ENCODE measurements at regions not wholly inside any gene's neighbourhood (a gene's known extent, or its start where the extent isn't known, plus 50 kb on each side); places are given as distances from the start of the nearest gene placed in this dataset.
"Not testable (repeated sequence)": the region's sequence is repeated elsewhere in the genome, so short reads cannot be mapped to it uniquely, and the experiment has no call there.

GRCh38 chr2:17206771-17207170 lies 311.5 kb downstream of the RAD51AP2 start:
- DNase-seq (ENCODE audit: extremely low read depth, low read depth): no peak

DNA sequence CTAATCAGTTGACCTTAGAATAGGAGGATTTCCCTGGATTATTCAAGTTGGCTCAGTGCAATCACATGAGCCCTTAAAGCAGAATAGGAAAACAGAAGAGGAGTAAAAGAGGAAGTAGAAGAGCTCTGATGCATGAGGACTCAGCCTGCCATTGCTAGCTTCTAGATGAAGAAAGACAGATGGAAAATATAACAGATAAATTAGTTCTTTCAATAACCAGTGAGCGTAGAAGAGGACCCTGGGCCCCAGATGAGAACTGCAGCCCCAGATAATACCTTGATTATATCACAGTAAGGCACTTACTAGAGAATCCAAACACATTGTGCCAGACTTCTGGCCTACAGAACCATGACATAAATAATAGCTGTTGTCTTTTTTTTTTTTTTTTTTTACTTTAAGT lies 314.0 kb downstream of the RAD51AP2 start:
- DNase-seq (ENCODE audit: extremely low read depth, low read depth): not testable (repeated sequence)

More at GRCh38 chr2:17206771-17207170, 311.5 kb downstream of the RAD51AP2 start:
- TF ChIP-seq, protein P1, sequence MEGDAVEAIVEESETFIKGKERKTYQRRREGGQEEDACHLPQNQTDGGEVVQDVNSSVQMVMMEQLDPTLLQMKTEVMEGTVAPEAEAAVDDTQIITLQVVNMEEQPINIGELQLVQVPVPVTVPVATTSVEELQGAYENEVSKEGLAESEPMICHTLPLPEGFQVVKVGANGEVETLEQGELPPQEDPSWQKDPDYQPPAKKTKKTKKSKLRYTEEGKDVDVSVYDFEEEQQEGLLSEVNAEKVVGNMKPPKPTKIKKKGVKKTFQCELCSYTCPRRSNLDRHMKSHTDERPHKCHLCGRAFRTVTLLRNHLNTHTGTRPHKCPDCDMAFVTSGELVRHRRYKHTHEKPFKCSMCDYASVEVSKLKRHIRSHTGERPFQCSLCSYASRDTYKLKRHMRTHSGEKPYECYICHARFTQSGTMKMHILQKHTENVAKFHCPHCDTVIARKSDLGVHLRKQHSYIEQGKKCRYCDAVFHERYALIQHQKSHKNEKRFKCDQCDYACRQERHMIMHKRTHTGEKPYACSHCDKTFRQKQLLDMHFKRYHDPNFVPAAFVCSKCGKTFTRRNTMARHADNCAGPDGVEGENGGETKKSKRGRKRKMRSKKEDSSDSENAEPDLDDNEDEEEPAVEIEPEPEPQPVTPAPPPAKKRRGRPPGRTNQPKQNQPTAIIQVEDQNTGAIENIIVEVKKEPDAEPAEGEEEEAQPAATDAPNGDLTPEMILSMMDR (IDR thresholded peaks at IDR 0.05; ENCODE audit: low read depth, low read length): no peak

- DNase-seq (ENCODE audit: extremely low read depth, low read depth): not testable (repeated sequence)
Observed at GRCh38 chr2:17202628-17203027, 315.6 kb downstream of the RAD51AP2 start.

DNA sequence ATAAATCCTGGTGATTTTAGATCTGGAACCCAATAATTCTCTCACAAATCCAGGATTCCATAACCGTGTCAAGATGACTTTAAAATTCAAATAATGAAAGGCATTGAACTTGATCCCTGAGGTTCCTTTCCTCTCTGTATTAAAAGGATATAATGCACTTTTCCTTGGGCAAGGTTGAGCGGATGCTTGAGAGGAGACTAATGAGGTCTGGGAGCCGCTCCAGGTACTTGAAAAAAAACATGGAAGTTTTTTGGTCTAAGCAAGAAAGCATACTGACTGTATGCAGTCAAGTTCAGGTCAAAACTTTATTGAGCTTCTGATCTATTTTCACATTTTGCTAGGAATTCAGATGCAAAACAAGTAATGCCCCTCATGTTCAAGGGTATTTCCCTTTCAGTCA lies 318.5 kb downstream of the RAD51AP2 start:
- no peak for DNase-seq (ENCODE audit: extremely low read depth, low read depth)
- TF ChIP-seq, protein P1 (IDR thresholded peaks at IDR 0.05; ENCODE audit: low read depth, low read length): no peak

GRCh38 chr2:17196380-17196779 lies 321.9 kb downstream of the RAD51AP2 start:
- DNase-seq (ENCODE audit: extremely low read depth, low read depth): no peak
- TF ChIP-seq, protein P1 (IDR thresholded peaks at IDR 0.05; ENCODE audit: low read depth, low read length): no peak

GRCh38 chr2:17195016-17195415 lies 323.2 kb downstream of the RAD51AP2 start:
- DNase-seq (ENCODE audit: extremely low read depth, low read depth): no peak
- TF ChIP-seq, protein P1 (IDR thresholded peaks at IDR 0.05; ENCODE audit: low read depth, low read length): no peak

- TF ChIP-seq, protein P1 (IDR thresholded peaks at IDR 0.05; ENCODE audit: low read depth, low read length): no peak
- DNase-seq (ENCODE audit: extremely low read depth, low read depth): no peak
Observed at GRCh38 chr2:17194083-17194482, 324.2 kb downstream of the RAD51AP2 start.

- DNase-seq (ENCODE audit: extremely low read depth, low read depth): not testable (repeated sequence)
Observed at GRCh38 chr2:17193433-17193890, 324.8 kb downstream of the RAD51AP2 start.

DNA sequence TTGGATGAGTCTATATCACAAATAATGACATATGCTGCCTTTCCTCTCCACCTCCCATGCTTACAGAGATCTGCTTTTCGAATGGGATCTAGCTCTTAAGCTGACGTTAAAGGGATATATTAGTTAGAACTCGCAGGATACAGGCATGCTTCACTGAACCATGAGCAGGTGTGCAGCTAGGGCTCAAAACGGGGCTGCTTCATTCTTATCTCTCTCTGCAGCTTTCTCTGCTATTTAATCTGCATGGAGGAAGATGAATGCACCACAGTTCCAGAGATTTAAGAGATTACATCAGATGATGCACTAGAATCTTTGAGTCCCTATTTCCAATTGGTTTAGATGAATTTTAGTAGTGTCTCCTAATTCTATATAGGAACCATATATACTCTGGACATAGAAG lies 327.0 kb downstream of the RAD51AP2 start:
- DNase-seq (ENCODE audit: extremely low read depth, low read depth): no peak
- TF ChIP-seq, protein P1 (IDR thresholded peaks at IDR 0.05; ENCODE audit: low read depth, low read length): no peak

All from AG09319 (cell line).